ENCODE measurements at regions not wholly inside any gene's neighbourhood (a gene's known extent, or its start where the extent isn't known, plus 50 kb on each side); places are given as distances from the start of the nearest gene placed in this dataset.

- H3K9me1 ChIP-seq (replicated peaks; ENCODE audit: control insufficient read depth, extremely low read depth, insufficient read depth, low read length): no peaks in the 10 kb centered on the region
- H2AFZ ChIP-seq (ENCODE audit: low read depth, low read length): no peak overlapping the region
- FAIRE-seq (no peak), DNase-seq (ENCODE audit: low read depth, low spot score) (no peak)
- no peak overlapping the region for H3K9ac ChIP-seq (replicated peaks; ENCODE audit: extremely low read depth, insufficient read depth, low read length)
- no peak overlapping the region for H3K4me2 ChIP-seq (ENCODE audit: insufficient read depth, low read length)
- no peaks in the 10 kb centered on the region for H3K4me1 ChIP-seq (ENCODE audit: control insufficient read depth, extremely low read depth, insufficient read depth, low read length)
- no TSS peak for BruUV-seq (replicated peaks)
- no peak overlapping the region for H3K27ac ChIP-seq (ENCODE audit: insufficient read depth, low read depth, low read length)
- no peaks in the 10 kb centered on the region for H3K79me2 ChIP-seq (ENCODE audit: control insufficient read depth, insufficient read depth, low read length)
- H3K4me3 ChIP-seq (replicated peaks in 1 of 3; ENCODE audit: insufficient read depth in 1 of 3, low read depth in 1 of 3, low read length in 3 of 3): no peak overlapping the region
- H3K9me3 ChIP-seq (replicated peaks; ENCODE audit: control insufficient read depth, insufficient read depth, low read length): no peaks in the 10 kb centered on the region
- dilution Hi-C loops (cut with MboI; ENCODE audit: extremely low pct_ligation_motif_present, low sequenced_read_pairs): no loop called here
- ChIA-PET POLR2A (no interaction called here), CTCF (interaction anchor here (1.1 kb wide), 1 partner anchor 8 kb away, joined by 4 read pairs; no protein-coding TSS in a partner anchor)
- no peaks in the 10 kb centered on the region for H3K36me3 ChIP-seq (ENCODE audit: control insufficient read depth in 2 of 2, extremely low read depth in 1 of 2, insufficient read depth in 2 of 2, low read length in 2 of 2)
- H4K20me1 ChIP-seq (replicated peaks; ENCODE audit: control insufficient read depth, extremely low read depth, insufficient read depth, low read length): no peaks in the 10 kb centered on the region
- H3K27me3 ChIP-seq (ENCODE audit: control insufficient read depth in 2 of 2, insufficient read depth in 2 of 2, low read length in 2 of 2): no peaks in the 10 kb centered on the region
- TF ChIP-seq MAX (IDR thresholded peaks at IDR 0.05; ENCODE audit: insufficient read depth, insufficient read length) (no peak), CTCF (IDR thresholded peaks at IDR 0.05; ENCODE audit: extremely low read depth in 1 of 2, insufficient read depth in 1 of 2, low read depth in 1 of 2, low read length in 2 of 2) (no peak), FOS (IDR thresholded peaks at IDR 0.05; ENCODE audit: borderline replicate concordance, insufficient read depth, low read length) (no peak), POLR2A (IDR thresholded peaks at IDR 0.05; ENCODE audit: low read depth, low read length) (no peak), JUN (IDR thresholded peaks at IDR 0.05; ENCODE audit: borderline replicate concordance, insufficient read depth, insufficient read length, low read depth) (no peak), GATA2 (IDR thresholded peaks at IDR 0.05; ENCODE audit: insufficient read depth, insufficient read length, low read depth, low read length) (no peak), MYC (IDR thresholded peaks at IDR 0.05; ENCODE audit: low read depth, low read length) (no peak), POLR2AphosphoS5 (IDR thresholded peaks at IDR 0.05; ENCODE audit: insufficient read depth, low read depth, low read length) (no peak), EZH2 (IDR thresholded peaks at IDR 0.05; ENCODE audit: borderline replicate concordance, low read depth, low read length, severe bottlenecking) (no peak)
- intact Hi-C loops (cut with micrococcal nuclease): no loop called here
Measured at GRCh38 chr2:138218397-138218796, 254.1 kb downstream of the HNMT start.

Data from endothelial cell of umbilical vein (primary cell).